NCI-H1092 (cell line): ENCODE measurements at regions not wholly inside any gene's neighbourhood (a gene's known extent, or its start where the extent isn't known, plus 50 kb on each side); places are given as distances from the start of the nearest gene placed in this dataset.

Experiments
- DNase-seq: peaks from one replicate; lab custom pipeline; 2025; lab: John Stamatoyannopoulos, UW

DNA sequence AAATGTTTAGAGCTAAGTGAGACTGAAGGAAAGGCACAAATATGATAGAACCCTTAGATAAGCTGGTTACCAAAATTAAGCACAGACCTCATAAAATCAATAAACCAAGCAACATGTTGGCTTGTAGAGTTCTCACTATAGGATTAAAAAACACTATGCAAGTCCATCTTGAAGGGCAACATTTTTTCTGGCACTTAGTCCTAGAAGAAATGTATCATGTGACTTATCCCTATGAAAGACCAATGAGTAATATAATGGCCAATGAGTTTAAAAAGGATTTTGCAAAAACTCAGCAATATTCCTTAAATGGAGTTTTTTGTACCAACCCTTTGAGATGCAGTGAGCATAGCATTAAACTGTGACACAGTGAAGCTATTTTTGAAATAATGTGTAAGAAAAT is 216.3 kb upstream of the ADRA1B start:
- no peak for DNase-seq

DNA sequence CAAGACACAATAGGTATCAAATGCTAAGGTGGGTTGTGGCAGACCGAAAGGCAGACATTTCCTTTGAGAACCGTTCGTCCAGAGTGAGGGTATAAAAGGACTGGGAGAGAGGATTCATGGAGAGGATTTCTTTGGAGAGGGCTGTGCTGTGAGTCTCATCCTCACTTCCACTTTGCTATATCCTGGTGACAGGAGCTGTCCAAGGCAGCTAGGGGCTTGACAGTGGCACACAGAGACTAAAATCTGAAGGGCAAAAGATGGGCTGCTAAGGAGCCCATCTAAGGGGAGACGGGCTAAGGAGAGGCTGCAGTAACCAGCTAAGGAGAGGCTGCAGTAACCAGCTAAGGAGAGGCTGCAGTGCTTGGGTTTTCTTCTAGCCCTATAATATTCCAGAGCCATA is 214.0 kb upstream of the ADRA1B start:
- DNase-seq: no peak

GRCh38 chr5:159702826-159703225 is 213.5 kb upstream of the ADRA1B start:
- DNase-seq: no peak

- DNase-seq: no peak
Measured at GRCh38 chr5:159704160-159704559, 212.1 kb upstream of the ADRA1B start.

GRCh38 chr5:159705948-159706347 is 210.3 kb upstream of the ADRA1B start:
- DNase-seq: no peak

DNA sequence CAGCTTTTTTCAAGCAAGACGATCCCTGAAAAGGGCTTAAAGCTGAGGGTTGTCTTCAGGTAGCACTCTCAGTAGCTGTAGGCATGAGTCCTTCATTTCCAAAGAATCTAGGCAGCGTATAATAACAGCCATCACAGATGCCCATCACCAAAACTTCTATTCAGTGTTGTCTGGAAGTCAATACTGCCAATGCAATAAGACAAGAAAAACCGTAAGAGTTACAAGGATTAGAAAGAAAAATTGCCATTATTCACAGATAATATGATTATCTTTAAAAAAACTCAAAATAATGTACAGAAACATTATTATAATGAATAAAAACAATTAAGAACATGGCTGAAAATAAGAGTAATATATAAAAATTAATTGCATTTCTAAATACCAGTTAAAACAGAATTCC is 208.2 kb upstream of the ADRA1B start:
- DNase-seq: no peak

DNA sequence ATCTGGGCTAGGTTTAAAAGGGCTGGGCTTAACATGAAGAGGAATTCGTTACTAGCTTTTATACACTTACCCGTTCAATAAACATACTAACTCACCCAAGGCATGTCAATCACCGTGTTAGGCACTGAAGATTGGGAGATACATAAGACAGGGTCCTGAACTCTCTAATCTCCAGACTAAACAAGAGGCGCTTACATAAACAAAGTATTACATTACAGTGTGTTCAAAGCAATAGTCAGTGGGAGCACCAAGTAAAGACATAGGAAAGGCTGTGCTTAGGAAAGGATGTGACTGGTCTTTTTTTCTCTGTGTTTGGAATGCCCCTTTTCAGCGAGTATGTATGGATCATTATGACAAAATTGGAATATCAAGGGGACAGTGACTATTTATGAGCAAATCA is 203.6 kb upstream of the ADRA1B start:
- DNase-seq: no peak

DNA sequence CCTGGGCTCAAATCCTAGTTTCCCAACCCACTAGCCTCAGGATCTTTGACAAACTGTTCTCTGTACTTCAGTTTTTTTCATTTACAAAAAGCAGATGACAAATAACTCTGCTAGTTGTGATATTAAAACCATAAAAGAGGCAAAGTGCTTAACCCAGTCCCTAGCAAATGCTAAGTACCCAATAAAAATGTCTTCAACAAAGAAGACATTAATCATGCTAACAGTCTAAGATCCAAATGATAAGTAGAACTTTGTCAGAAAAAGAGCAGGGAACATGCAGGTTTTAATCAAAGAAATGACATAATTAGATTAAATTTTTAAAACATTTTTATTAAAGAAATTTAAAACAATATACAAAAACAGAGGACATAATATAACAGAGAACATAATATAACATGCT is 203.0 kb upstream of the ADRA1B start:
- no peak for DNase-seq

DNA sequence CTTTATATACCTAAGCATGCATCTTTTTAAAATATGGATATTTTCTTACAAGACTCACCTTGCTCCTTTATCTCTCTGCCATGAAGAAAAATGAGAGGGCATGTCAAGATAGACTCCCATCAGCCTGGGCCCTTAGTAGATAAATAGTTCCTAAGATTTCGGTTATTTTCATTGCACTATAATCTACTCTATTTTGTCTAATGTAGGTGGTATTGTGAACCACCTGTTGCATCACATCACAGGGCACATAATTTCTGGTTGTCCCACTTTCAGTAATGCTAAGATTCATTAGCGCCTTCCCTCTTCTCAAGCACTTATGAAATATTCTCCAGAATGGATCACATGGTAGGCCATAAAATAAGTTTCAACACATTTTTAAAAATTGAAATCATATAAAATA is 202.5 kb upstream of the ADRA1B start:
- no peak for DNase-seq

DNA sequence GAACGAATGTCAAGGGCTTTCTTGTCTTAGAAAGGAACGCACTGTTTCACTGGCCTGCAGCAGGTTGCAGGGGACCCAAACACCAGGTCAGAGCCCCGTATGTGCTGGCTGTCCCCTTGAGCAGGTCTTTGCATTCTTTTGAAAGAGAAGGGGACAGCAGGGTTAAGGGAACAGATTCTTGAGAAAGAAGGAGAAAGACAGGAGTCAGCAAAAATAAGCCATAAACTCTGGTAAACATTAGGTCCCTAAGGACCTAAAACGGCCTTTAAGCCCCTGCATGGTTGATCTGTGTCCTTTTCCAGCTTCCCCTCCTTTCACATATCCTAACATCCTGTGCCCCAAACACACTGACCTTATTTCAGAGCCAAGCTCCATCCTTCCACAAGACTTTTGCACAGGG is 190.8 kb upstream of the ADRA1B start:
- DNase-seq: no peak

GRCh38 chr5:159727167-159727566 is 189.1 kb upstream of the ADRA1B start:
- no peak for DNase-seq

DNA sequence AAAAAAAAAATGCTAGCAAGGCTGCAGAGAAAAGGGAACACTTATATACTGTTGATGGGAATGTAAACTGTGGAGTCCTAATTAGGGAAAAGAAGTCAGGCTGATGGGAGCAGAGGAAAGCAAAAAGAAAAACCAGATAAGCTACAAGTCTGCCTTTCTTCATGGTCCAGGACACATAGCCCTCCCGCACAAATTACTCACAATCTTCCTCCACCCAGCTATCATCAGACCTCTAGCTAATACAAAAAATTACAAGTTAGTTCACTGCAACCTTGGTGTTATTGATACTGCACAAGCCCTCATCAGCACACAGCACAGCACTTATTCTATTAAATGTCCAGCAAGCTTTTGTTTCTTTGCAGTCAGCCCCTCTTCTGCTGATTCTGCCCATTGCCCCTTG is 186.0 kb upstream of the ADRA1B start:
- DNase-seq: no peak

- DNase-seq: no peak
Measured at GRCh38 chr5:159732220-159732619, 184.1 kb upstream of the ADRA1B start.

GRCh38 chr5:159734366-159734765 is 181.9 kb upstream of the ADRA1B start:
- no peak for DNase-seq

DNA sequence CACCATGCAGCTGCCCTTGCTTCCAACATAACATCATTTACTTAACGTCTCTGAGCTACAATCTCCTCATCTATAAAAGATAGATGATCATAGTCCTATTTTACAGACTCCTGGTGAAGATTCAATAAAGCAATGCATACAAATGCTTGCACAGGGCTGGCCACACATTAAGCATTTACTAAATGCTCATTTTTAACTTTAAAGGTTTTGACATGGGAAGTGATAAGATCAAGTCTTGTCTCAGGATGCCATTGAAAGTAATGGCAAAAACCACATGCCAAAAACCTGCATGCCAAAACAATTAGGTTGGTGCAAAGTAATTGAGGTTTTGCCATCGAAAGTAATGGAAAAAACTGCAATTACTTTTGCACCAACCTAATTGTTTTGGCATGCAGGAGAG is 181.2 kb upstream of the ADRA1B start:
- no peak for DNase-seq

GRCh38 chr5:159735749-159736660 is 180.3 kb upstream of the ADRA1B start:
- no peak for DNase-seq

DNA sequence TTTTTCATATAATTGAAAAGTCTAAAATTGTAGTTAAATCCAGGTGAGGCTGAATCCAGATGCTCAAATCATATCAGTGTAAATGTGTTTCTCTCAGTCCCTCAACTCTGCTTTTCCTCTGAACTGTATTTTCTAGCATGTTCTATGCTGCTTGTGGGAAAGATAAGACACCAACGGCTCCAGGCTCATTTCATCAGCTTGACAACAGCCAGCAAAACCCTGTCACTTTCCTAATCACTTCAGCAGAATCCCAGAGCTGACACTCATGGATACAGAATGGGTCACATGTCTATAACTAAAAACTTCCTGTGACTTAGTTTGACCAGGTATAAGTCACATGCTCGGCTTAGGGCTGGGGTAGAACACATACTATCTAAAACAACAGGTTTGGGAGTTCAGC is 179.4 kb upstream of the ADRA1B start:
- no peak for DNase-seq

DNA sequence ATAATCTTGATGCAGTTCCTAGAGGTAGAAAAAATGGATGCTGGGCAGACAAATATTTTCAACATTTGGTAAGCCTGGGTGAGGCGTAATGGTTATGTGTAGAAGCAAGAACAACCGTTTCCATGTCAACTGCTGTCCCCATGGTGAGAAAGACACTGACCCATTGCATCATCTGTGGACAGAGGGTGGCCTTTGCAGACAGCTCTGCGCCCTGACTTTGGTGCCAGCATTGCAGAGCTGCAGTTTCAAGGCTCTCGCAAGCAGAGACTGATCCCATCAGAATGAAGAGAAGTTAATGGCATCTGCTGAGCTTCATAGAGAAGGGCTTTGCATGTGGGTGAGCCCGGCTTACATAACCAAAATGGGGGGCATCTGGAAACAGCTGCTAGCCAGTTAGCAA is 179.0 kb upstream of the ADRA1B start:
- no peak for DNase-seq

DNA sequence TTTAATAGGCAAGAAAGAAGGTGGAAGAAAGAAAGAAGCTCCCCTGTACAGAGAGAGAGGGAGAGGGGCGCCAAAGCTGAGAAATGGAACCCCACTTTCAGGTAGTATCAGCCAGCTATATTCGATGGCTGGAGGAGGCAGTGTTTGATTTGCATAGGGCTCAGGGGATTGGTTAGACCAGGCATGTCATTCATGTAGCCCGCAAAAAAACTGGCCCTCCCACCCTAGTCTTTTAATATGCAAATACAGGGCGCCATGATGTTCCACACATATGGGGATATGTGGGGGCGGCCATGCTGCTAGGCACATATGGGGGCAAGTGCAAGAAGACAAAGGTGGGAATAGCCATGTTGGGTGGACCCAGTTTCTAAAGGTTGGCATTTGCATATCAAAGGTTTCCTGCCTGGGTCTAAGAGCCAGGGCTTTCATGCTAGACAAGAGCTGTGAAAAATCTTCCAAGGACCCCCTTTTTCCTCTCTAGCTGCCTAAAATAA is 174.4 kb upstream of the ADRA1B start:
- no peak for DNase-seq

GRCh38 chr5:159743234-159743633 is 173.0 kb upstream of the ADRA1B start:
- DNase-seq: no peak

GRCh38 chr5:159746707-159747106 is 169.6 kb upstream of the ADRA1B start:
- DNase-seq: no peak

DNA sequence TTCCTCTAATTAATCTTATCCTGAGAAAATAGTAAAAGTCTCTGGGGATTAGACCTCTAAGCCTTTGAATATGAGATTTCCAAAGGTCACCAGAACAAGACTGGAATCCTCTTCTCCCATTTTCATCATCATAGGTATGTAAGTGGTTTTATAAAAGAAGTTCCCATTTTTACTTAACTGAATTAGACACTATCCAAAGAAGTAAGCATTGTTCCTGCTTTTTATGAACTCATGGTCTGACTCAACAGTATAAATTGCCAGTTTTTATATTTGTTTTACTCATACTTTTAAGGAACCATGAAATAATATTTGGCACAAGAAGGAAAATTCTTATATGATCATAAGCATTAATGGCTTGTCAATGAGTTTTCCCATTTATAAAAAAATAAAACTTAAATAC is 167.1 kb upstream of the ADRA1B start:
- DNase-seq: no peak

GRCh38 chr5:159750226-159750625 is 166.1 kb upstream of the ADRA1B start:
- DNase-seq: no peak

- DNase-seq: no peak
Measured at GRCh38 chr5:159751459-159751858, 164.8 kb upstream of the ADRA1B start.
